Esophagus squamous epithelium (tissue), 4 donors: ENCODE measurements at regions not wholly inside any gene's neighbourhood (a gene's known extent, or its start where the extent isn't known, plus 50 kb on each side); places are given as distances from the start of the nearest gene placed in this dataset.

ENCODE experiments used
- CTCF ChIP-seq, 6 experiments: fragments of 450-650 bp in 4 of 6; fragments of 200-600 bp in 2 of 6; sonication (generic) in 2 of 6; IDR thresholded peaks; one replicate each; pipeline ENCODE4 v1.5.1; 2016 to 2019; ENCODE audit warnings: antibody characterized with exemption in 6 of 6, mild to moderate bottlenecking in 4 of 6, moderate library complexity in 4 of 6
- POLR2A ChIP-seq, 4 donors: fragments of 450-650 bp; IDR thresholded peaks; one replicate each; pipeline ENCODE4 v1.6.1; 2017; ENCODE audit warnings: antibody characterized with exemption in 4 of 4, mild to moderate bottlenecking in 4 of 4, moderate library complexity in 3 of 4

GRCh38 chr11:88431675-88432341 is 94.3 kb upstream of the CTSC start:
- TF ChIP-seq CTCF (IDR thresholded peaks at IDR 0.05) (no peak), POLR2A (IDR thresholded peaks at IDR 0.05) (no peak)
